NCI-H1930 (cell line): ENCODE measurements at regions not wholly inside any gene's neighbourhood (a gene's known extent, or its start where the extent isn't known, plus 50 kb on each side); places are given as distances from the start of the nearest gene placed in this dataset.

Experiments
- DNase-seq, 2 experiments: peaks; one replicate each; lab custom pipeline; 2025; lab: John Stamatoyannopoulos, UW

DNA sequence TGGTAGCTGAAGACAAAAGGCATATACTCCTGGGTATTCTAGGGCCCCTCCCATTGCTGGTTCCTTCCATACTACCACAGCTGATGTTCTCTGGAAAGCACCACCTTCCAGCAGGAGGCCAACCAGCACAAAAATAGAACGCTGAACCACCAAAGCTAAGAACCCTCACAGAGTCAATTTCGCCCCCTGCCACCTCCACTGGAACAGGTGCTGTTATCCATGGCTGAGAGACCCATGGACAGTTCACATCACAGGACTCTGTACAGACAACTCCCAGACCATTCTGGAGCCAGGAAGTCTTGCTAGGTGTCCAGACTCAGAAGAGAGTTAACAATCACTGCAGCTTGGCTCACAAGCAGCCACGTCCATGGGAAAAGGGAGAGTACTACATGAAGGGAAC lies 1851.5 kb upstream of the NUDT12 start:
- DNase-seq = no peak

DNA sequence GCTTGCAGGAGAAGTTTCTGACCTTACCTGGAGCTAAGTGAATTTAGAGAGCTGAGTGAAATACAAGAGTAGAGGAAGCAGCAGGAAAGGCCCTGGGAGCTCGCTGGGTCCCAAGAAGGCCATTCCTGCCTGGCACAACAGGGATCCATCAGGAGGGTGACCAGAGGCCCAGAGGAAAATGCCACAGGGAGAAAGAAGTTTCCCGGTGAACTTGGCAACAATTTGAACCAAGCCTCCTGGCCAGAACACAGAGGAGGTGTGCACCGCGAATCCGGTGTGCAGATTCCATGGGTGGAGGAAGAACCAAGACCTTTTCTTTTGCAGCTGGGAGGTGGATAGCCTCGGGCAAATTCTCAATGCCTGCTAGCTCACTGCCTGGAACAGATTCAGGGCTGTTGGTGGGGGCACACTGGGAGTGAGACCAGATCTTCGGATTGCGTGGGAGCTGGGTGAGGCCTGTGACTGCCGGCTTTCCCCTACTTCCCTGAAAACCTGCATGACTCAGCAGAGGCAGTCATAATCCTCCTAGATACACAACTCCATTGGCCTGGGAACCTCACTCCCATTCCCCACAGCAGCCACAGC lies 1850.9 kb upstream of the NUDT12 start:
- no peak for DNase-seq

DNA sequence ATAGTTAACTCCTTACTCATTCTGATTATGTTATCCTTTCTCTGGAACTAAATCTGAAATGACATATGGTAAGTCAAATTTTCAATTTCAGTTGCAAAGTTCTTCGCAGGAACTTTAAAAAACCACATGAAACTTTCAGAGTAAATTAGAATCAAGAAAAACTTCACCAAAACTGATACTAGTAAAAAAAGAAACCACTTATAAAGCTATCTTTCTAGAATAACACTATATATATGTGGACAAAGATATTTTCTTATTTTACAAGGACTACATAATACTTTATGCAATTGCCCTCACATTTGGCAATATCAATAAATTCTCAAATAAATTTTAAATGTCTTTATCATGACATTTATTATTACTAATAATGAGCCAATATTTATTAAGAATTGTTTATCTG lies 1847.1 kb upstream of the NUDT12 start:
- no peak for DNase-seq

DNA sequence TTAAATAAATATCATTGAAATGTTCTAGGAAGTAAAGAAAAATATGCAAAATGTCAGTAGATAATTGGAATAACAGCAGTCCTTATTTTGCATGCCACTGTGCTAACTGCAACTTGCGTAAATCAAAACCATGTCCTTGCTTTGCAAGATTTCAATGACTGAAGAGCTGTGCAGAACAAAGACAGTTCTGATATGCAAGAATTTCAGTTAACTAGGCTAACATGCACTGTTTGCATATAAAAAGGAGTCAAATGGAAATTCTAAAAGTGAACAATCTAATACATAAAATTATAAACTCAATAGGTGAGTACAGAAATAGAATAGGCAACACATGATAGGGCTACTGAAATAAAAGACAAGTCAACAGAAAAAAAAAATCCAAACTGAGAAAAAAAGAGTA lies 1844.6 kb upstream of the NUDT12 start:
- DNase-seq = no peak

DNA sequence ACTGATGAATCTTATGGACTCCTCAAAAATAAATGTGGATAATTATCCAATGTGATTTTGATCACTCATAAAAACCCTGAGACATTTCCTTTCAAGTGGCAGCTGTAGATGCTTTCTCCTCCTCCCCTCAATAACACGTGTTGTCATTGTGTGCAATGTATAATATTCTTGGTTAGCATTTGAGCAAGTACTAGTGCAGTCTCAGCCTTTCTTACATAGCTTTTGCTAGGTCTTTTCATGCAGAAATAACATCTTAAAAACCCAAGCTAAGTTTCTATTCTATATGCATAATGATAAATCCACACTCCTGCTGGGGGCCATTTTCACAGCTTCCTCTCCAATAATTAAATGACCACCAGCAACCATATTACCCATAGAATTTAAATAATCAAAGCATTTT lies 1835.2 kb upstream of the NUDT12 start:
- DNase-seq = no peak

DNA sequence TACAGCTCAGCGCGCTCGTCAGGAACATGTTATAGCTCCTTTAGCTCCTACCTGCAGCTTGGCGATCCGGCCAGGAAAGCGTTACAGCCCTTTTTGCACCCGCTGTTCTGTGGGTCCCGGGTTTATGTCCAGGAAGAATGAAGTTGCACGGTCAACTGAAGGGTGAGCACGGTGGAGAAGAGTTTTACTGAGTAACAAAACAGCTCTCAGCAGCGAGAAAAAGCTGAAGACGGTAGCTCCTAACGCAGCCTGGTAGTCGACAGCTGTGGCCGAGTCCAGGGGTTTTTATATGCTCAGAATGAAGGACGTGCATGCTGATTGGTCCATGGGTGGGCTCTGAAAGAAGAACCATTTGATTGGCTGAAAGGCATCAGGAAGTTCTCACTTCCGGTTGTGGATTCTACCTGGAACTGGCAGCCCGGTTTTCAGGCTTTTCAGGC lies 1830.1 kb upstream of the NUDT12 start:
- no peak for DNase-seq

DNA sequence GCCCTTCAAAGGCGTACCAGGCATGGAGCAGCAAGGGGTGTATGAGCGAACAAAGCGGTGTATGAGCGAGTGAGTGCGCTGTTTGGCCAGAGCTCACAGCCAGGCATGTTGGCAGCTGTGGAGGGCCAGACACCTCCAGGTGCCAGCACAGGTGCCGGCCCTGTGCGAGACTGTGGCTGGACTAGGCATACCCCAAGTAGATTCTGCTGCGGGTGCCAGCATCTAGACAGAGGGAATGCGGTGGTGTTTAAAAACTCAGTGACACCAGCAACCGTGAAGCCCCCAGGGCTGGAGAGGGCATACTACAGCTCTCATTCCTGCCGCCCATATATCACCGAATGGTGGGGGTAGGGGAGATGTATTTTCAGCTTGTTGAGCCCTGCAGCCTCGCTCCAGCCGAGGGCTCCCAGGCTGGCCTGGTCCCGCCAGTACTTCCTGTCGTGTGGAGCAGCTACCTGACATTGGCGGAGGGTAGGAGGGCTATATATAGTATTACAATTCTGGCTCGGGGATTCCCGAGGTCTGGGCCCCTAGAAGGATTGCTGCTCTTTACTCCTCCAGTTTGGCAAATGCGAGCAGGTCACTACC lies 1829.6 kb upstream of the NUDT12 start:
- no peak for DNase-seq

DNA sequence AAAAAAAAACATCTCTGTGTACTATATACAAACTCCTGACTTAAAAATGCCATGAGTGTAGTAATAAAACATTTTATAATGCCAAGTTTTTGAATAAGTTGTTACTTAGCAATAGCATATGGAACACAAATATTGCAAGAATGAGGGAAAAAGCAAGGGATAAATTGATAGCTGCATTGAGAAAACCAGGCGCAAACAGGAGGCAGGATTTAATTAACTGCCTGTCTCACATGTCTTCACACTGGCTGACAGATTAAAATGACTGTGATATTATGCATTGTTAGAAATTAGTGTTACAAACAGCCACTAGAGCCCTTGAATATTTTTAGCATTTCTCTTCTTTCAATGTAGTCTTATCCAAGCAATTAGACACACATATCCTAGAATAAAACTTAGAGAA lies 1817.5 kb upstream of the NUDT12 start:
- DNase-seq = no peak

DNA sequence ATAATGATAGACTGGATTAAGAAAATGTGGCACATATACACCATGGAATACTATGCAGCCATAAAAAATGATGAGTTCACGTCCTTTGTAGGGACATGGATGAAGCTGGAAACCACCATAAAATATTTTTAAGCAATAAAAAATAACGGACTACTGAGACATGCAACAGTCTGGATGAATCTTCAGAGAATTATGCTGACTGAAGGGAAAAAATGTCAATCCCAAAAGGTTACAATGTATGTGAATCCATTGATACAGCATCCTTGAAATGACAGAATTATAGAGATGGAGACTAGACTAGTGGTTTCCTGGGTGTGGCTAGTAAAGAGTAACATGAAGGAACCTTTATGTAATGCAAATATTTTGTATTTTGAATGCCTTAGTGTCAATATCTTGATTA lies 1808.6 kb upstream of the NUDT12 start:
- no peak for DNase-seq

DNA sequence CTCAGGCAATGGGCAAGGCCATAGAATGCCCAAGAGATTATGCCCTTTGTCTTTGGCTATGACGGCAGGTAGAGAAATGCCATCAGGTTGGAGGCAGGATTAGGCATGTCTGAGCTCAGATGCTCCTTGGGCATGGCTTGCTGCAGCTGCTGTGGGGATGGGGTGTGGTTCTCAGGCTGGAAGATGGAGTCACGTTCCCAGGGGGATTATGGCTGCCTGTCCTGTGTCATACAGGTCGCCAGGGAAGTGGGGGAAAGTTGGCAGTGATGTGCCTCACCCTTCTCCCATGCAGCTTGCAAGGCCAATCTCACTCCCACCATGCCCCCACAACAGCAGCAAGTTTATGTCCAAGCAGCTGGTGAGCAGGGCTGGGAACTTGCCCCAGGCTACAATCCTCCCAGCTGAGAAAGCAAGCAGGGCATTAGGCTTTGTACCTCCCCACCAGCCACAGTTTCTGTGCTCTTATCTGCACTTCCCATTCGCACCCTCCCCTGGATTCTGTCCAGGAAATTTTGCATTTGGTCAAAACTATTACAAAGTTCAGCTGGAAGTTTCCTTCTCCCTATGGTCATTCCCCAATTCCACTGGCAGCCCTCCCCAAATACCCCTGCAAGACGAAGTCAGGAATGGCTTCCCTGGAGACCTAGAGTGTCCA lies 1788.0 kb upstream of the NUDT12 start:
- DNase-seq = no peak

DNA sequence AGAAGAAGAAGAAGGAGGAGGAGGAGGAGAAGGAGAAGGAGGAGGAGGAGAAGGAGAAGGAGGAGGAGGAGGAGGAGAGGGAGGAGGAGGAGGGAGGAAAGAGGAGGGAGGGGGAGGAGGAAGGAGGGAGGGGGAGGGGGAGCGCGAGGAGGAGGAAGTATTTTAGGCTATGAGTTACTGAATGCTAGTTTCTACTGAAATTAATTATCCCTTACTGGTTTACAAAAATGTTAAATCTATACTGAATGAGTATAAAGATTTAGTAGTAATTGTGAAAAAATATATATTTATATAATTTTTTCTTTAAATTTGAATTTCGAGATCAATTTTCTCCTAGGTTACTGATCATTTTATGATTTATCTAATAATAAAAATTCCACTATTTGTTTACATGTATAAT lies 1769.0 kb upstream of the NUDT12 start:
- DNase-seq = no peak

DNA sequence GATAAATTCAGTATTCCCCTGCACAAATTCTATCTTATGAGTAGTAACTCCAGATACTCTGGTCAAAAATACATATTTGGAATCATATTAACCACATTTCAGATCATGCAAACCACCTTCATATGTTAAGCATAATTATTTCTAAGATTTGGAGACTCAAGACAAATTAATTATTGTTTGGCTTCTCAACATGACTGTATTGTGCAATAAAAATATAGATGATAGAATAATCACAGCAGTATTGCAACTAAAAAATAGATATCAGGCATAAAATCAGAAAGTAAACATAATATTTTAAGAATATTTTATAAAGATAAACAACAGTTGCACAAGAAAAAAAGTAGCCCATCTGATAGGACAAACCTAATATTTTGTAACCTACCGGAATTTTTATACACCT lies 1767.6 kb upstream of the NUDT12 start:
- DNase-seq = no peak

DNA sequence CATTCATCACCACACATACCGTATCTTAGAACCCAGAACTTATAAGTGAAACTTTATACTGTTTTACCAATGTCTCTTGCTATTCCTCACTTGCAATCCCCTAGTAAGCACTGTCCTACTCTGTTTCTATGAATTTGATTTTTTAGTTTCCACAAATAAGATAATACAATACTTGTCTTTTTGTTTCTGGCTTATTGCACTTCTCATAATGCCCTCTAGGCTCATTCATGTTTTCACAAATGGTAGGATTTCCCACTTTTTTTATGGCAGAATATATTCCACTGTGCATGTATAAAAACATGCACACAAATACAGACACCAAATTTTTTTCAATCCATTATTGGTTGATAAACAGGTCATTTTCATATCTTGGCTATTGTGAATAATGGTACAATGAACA lies 1742.3 kb upstream of the NUDT12 start:
- no peak for DNase-seq

DNA sequence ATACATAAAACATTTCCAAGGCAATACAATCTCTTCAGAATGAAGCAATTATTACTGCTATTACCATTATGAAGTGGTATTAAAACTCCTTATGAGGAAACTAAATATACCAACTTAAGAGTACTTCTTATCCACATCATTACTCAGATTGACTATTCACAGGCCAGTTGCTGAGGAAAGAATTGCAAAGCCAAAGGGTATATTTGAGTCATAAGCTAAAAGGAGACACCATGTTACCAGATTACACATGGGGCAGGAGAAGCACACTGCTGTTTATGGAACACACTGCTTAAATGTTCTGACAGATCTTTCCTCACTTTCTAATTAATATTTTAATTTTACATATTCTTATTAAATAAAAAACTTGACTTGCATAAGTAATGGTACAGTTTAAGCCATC lies 1726.4 kb upstream of the NUDT12 start:
- no peak for DNase-seq

DNA sequence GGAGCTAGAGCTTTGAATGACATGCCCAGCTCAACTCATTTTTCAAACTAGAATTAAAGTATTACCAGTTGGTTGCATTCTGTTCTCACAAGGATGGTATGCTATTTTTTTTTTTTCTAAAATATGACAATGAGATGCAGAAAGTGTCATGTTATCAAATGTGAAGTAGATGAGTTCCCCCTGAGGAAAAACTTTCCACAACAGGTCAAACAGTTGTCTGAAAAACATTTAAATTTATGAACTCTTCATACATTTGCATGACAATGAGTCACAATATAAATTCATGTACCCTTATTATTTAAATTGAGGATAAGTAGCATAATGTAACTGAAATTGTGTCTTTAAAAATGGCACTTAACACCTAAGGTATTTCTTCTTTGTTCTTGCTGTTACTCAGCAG lies 1720.5 kb upstream of the NUDT12 start:
- no peak for DNase-seq

DNA sequence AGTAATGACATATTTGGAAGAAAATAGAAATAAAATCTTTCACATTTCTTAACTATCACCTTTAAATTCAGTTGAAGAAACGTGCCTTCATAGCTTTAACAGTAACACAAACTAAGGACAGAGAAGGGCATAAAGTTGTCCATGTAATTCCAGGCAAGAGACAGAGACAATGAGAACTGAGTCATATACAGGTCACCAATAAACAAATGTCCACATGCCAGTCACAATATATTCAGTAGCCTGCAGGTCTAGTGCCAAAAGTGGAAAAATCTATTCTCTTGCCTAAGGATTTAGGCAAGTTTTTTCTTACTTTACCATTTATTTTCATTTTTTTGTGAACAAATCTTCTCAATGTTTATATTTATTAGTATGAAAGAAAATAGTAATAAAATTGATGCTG lies 1711.5 kb upstream of the NUDT12 start:
- DNase-seq = no peak

DNA sequence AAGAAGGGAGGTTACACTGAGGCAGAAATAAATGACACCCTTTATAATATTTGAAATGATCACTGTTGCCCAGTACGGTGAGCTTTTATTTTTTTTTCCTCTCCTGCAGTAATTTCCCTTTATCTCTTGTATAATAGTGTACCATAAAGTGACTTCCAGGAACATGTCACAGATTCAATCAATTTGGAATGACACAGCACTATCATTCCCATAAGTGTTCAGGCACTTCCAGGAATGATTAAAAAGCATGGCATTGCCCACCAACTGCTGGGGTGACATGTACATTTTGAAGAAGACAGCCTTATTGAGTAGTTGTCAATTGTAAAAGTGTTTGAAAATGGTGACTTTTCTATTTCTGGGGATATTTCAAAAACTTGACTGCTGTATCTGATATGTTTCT lies 1700.9 kb upstream of the NUDT12 start:
- no peak for DNase-seq

DNA sequence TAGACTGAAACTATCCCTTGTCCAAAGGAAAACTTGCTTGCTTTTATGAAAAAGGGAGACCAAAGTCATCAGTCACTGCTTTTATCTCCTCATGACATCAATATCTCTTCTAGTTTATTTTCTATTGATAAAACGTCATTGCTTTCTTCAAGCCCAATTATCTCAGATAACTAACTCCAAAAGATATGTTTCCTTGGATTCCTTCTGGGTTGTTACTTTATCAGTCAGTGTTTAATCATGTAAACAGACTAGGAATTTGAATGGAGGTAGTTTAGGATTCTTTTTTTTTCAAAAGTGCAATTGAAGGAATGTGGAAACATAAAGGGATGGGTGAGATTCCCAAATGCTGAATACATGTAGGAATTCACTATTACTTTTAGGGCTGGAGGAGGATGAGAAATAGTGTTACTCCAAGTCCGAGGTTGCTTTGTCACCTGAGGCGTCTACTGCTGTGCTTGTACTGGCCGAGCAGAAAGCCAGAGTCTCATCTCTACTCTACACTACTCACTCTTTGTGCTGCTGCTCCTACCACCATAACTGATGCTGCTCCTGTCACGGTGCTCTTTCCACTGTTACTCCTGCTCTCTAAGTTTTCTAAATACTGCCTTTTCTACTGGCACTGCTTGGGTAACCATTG lies 1697.1 kb upstream of the NUDT12 start:
- no peak for DNase-seq

DNA sequence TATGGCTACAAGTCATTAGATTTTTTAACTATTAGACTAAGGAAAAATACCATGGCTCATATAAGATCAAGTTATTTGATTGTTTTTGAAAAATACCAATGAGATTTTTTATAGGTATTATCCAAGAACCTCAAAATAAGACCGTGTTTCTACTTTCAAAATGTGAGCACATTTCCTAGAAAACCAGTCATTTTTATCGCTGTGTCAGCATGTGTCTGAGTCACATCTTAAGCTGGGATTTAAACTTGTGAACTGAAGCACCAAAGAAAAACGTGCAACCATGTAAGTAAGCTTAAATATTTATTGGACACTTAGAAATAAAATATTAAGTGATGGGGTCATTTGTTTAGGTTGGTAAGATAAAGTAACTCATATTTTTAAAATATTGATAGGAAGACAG lies 1676.0 kb upstream of the NUDT12 start:
- DNase-seq = no peak

DNA sequence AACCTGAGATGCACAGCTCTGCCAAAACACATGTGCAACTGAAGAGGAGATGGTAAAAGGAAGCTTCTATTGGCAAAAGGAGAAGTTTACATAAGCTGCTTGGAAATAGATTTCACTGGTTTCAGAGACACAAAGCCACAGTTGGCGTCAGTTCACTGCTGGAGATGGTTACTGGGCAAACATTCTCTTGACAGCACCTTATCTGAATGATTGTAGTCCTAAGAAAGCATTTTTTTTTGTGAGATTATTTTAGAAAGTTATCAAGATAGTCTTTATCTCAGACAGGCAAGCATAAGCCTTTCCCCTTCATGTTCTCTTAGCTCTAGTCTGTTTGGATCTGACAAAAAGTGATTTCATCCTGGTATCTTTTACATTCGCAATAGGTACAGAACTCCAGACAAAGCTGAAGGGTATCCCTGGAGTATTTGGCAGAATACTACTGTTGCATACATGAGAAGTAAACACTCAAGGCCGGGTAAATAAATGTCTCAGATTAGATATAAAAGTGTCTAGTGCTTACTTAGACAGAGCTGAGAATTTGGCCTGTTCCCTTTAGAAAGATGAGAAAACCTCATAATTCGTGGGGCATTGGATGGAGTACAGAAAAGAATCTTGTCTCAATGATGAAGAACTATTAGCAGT lies 1668.0 kb upstream of the NUDT12 start:
- DNase-seq = no peak

DNA sequence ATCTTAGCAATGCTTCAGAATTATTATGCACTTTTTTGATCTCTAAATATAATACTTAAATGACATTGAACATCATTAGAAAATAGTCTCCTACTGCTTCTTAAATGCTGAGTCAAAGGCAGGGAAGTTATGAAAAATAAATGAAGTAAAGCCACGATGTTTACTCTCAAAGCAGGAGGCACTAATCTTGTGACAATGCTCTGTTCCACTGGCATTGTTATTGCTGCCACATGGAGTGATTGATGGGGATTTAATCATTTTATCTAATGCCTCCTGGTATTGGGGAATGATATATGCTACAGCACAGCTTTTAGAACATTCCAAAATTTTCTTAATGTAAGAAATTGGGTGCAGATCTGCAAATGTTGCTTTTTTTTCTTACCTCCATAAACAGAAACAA lies 1655.4 kb upstream of the NUDT12 start:
- no peak for DNase-seq

DNA sequence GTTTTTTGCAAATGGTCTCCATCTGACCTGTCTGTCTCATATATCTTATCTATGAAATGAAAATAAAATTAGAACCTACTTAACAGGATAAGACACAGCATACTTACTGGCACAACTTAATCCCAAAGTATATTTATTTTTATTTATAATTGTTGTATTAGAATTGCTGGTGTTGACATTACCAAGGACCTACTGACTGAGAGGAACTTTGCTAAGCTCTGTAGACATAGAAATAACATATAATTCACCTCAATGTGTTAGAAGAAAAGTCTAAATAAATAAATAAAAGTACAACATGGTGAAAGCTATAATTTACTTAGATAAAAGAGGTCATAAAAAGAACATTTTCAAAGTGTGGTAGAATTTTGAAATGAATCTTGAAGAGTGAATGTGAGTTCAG lies 1650.5 kb upstream of the NUDT12 start:
- no peak for DNase-seq

DNA sequence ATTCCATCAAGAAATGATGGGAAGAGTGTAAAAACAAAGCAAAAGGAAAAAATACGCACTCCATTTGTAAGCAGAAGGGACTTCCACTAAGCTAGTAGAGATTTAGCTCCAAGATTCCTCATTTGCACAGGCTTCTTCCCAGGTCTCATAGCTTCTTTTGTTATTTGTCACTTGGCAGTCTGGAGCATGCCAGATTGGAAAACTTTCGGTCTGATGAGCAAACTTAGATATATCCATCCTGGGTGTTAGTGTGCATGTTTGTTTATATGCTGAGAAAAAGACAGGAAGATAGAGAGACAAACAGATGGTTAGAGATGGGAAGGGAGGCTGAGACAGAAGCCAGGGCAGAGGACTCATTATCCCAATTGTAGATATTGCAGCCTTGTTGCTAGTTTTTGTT lies 1644.5 kb upstream of the NUDT12 start:
- DNase-seq = no peak
